NCI-H2196 treated with DMSO at 0.1 percent for 48 hours (cell line): ENCODE measurements at regions not wholly inside any gene's neighbourhood (a gene's known extent, or its start where the extent isn't known, plus 50 kb on each side); places are given as distances from the start of the nearest gene placed in this dataset.

ENCODE experiments used
- DNase-seq: peaks from one replicate; lab custom pipeline; 2025; ENCODE audit not compliant: unreplicated experiment; lab: John Stamatoyannopoulos, UW

GRCh38 chr3:59547874-59548273, 498.0 kb upstream of the CFAP20DC start:
- DNase-seq = no peak

DNA sequence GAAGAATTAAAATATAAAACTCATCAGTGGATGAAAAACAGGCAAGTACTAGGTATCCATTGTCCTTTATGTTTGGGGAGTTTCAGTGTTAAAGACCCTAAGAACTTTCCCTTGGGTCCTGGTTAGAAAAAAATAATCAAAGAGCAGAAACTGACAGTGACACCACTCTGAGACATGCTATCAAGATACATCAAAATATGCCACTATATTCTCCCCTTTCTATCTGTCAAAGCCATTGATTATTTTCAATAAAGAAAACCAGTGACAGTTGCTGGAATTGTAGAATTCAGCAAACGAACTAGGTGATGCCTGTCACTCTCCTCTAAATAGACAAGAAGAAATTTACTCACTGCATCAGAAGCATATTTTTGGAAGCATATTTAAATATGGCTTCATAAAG, 496.7 kb upstream of the CFAP20DC start:
- DNase-seq = no peak

GRCh38 chr3:59545374-59545773, 495.5 kb upstream of the CFAP20DC start:
- no peak for DNase-seq

DNA sequence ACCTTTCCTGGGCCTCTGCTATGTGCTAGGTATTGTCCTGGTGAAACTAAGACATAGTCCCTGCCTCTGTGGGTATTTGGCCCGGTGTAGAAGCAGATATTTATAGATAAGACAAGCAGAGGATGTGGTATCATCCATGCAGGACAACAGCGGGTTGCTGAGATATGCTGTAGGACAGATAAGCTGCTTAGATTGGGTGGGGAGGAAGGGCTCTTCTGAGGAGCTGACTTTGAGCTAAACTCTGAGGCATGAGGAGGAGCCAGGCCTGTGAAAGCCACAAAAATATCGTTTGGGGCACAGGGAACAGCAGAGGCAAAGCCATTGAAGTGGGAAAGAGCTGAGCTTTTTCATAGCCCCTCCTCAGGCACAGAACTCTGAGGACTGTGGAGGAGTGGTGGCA, 492.5 kb upstream of the CFAP20DC start:
- no peak for DNase-seq

- no peak for DNase-seq
Observed at GRCh38 chr3:59540696-59541095, 490.9 kb upstream of the CFAP20DC start.

DNA sequence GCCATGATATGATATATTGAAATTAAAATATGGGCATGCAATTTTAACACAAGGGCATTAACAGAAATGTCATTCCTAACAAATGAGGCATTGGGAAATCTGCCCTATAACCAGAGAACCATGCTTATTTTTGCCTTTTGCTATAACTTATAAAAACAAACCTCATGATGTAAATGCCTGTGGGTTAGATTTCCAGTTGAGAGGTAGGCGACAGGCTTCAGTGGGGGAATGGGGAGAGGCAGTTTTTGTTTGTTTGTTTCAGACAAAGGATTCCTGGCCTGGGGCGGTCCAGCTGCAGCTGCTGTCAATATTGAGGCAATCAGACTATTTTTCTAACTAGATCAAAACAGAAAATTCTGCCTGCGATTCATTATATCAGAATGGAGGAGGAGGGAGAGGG, 490.4 kb upstream of the CFAP20DC start:
- DNase-seq = no peak

- DNase-seq = no peak
Observed at GRCh38 chr3:59538753-59539432, 489.1 kb upstream of the CFAP20DC start.

DNA sequence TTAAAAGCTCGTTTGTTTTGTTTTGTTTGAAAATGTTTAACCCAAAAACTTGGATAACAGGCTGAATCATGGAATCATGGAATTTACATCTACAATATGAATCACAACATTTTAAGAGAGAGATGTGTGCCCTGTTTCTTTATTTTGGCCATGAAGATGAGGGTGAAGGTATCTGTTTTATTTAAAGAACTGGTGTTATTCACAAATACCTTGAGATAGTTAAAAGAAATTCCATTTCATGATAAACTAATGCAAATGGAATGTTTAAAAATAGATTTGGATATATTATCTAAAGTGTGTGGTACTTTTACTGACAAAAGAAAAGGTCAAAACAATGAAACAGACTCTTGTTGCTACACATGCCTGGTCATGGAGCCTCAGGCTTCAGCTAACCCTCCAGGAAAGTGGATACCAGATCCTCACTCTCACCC, 486.0 kb upstream of the CFAP20DC start:
- no peak for DNase-seq

DNA sequence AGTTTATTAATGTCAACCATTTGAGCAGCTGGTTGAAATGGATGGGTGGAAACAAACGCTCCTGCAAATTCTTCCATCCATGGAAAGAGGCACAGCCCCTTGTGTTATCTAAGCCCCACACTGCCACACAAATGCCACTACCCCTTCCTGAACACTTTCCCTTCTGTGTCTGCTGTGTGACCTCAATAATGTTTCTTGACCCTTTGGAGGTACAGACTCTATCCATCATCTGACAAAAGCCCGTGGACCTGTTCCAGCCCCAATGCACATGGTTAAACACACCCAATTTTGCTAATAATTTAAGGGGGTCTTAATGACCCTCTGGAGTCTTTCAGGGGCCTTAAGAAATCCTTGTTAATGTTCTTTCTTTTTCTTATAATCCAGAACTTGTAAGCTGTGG, 482.2 kb upstream of the CFAP20DC start:
- no peak for DNase-seq

DNA sequence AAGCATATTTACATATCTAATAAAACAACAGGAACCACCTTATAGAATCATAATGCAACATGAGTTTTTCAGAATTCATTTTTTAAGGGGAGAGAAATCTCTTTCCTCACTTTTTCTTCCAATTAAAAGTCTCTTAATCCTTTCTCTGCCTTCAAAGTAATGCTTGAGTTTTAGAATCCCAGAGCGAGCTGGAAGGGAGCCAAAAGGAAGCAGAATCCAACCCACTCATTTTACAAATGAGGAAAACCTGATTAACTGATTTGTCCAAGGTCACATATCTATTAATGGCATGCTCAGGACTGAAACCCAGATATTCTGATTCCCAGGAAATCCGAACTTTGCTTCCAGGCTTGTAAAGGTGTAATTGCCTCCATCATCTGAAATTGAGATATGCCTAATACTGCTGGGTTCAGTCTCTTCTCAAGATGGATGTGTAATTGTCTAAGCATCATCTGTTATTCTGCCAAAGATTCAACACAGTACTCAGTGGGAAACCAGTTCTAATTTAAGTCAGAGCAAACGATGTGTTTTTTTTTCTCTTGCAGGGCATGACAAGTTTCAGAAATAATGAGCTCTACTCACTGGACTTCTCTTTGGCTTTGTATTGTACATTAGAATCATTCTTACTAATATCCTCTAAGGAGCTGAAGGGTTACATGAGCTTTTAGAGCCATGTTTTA, 481.4 kb upstream of the CFAP20DC start:
- no peak for DNase-seq

DNA sequence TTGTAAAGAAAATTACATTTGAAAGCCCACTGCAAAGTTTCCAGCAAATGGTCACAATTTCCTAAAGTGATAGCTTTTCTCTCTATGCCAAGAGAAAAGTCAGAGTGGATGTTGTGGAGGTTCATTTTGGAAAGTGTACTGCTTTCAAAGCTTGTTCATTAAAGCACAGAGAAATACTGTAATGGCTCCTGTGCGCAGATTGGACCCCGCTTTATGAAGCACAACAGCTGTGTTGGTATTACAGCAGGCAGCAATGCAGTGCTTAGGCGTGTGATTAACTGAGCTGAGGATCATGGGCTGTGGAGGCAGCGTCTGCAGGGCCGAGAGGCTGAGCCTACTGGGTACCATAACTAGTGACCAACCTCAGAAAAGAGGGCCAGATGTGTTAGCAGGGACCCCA, 478.4 kb upstream of the CFAP20DC start:
- no peak for DNase-seq

GRCh38 chr3:59527493-59527892, 477.7 kb upstream of the CFAP20DC start:
- DNase-seq = no peak

DNA sequence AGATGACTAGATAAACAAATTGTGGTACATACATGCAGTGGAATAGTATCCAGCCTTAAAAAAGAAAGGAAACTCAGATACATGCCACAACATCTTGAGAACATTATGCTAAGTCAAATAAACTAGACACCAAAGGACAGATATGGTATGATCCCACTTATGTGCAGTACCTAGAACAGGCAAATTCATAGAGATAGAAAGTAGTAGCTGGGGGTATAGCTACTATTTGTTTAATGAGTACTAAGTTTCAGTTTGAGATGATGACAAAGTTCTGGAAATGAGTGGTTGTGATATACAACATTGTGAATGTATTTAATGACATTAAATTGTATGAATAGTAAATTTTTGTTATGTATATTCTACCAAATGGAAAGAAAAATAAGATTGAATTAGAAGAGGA, 477.2 kb upstream of the CFAP20DC start:
- no peak for DNase-seq

- no peak for DNase-seq
Observed at GRCh38 chr3:59522550-59522949, 472.7 kb upstream of the CFAP20DC start.

DNA sequence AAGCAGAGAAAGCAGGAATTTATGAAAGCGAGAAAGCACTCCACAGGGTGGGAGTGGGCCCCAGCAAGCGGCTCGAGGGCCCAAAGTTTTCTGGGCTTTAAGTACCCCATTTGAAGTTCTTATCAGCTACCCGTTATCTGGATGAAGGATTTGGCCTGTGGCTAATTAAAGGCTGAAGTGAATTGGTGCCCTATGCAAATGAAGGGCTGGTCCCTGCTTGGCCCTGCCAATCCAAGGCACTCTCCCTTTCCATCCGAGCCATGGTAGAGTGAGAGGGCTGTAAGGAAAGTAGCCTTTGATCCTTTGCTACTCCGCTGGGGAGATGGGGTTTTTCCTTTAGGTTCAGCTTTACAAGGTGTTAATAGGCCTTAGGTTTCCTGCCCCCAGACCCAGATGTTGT, 469.3 kb upstream of the CFAP20DC start:
- DNase-seq = no peak

- DNase-seq = no peak
Observed at GRCh38 chr3:59518283-59519055, 468.6 kb upstream of the CFAP20DC start.

DNA sequence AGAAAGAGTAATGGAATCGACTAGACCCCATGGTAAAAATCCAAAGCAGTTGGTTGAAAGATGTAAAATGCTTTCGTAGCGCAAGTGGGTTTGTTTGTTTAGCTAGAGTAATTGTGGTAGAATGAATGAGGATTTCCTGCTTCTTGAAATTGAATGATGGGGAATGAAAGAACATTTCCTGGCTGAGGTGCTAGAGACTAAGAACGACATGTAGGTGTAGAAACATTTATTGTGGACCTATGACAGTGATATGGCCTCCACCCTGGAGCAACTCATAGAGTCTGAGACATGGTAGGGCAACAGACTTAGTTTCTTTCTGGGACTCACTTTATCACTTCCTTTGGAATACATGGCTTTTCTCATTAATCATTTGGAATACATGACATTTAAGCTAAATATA, 467.6 kb upstream of the CFAP20DC start:
- DNase-seq = no peak

DNA sequence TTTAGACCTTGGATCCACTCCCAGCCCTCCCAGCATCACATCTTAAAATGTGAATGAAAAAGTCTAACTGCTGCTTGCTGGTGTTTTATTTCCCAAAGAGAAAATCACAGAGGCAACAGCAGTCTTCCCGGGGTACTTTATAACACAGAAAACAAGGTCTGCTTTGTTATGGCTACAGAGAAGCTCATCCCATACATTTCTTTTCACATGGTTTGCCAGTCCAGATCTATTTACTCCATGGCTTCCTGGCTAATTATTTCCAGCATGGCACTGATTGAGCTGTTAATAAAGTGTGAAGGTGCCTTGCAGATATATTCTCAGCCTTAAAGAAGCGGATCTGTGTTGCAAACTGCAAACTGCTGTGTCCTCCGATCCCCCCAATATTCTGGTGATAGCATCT, 466.1 kb upstream of the CFAP20DC start:
- DNase-seq = no peak

DNA sequence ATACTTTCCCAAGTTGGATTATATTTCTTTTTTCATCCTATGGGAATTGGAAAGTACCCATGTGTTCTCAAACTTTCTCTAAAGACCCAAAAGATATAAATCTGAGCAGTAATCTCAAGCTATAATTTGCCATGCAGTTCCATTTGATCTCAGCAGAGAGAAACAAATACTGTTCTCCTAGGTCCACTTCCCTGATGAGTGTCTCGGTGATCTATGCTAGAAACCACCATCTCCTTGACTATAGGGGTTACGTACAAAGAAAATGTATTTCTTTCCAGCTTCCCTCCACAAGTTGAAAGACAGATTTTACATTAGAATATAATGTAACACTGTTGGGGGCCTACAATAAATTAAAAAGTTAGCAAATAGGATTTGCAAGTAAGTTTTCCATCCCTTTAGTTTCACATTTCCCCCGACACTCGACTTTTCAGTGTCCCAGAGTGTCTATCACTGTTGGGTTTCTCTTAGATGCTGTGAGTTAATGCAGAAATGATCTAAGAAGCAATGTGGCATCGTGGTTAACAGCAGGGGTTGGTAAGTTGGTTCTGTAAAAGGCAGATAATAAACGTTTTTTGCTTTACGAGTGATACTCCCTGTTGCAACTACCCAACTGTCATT, 465.1 kb upstream of the CFAP20DC start:
- DNase-seq = no peak

DNA sequence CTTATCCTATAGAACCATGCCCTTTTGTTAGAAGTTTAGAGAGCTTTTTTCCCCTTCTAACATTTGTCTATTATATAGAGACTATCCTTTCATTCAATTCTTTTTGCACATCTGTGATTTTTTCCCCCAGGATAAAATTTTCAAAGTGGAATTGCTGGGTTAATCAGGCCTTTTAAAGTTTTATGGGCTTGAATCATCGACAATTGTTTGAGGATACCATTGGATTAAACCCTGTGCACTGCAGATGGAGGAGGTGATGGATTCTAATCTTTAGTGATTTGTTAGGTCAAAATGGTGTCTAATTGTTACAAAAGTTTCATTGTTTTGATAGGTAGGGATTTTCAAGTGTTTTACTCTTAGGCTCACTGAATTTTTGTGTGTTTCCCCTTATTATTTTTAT, 463.7 kb upstream of the CFAP20DC start:
- DNase-seq = no peak

DNA sequence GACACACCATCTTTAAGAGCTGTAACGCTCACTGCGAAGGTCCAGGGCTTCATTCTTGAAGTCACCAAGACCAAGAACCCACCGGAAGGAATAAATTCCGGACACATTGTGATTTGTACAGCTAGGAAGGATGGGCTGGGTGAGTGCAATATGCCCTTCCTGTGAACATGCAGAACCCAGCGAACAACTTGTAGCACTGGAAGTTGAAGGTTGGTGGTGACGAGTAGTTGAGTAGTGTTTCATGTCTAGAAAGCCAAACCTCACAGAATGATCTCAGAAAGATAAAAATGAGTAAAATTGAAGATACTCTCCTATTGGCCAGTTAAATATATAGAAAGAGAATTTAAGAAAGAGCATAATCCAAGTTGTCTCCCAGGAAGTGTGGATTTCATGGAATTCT, 462.2 kb upstream of the CFAP20DC start:
- DNase-seq = no peak

DNA sequence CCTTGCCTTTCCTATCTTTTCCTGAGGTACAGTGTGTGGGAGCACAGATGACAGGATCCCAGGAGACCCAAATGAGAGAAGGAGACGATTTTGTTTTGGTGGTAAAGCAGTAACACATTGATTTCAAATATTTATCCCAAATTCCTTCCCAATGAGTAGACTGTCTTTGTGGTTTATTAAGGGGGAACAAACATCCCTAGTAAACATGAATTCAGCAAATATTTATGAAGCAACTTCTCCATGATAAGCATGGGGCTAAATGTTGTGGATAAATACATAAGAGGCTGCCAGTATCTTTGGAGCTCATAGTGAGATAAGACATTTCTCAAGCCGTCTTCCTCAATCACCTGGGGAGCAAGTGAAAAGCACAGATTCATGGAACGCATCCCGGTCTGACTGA, 460.8 kb upstream of the CFAP20DC start:
- no peak for DNase-seq
